ENCODE measurements at regions not wholly inside any gene's neighbourhood (a gene's known extent, or its start where the extent isn't known, plus 50 kb on each side); places are given as distances from the start of the nearest gene placed in this dataset.

DNA sequence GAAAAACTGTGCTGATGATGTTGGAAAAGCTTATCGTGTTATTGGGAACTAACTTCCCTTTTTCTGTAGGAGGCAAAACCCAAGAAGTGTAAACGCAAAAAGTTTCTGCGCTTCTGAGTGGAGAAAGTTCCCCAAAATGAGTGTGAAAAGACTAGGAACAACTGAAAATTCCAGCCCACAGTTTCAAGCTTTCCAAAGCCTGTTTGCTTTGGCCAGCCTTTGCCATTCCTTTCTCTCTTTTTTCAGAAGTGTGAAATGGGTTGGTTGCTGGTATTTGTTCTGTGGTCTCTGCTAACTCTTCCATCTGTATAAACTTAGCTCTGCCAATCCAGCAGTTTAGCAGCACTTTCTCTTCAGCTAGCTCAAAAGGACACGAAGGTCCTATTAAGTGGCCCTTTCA, 491.3 kb downstream of the MAFB start:
- ATAC-seq (ENCODE audit: low read depth), result no peak

DNA sequence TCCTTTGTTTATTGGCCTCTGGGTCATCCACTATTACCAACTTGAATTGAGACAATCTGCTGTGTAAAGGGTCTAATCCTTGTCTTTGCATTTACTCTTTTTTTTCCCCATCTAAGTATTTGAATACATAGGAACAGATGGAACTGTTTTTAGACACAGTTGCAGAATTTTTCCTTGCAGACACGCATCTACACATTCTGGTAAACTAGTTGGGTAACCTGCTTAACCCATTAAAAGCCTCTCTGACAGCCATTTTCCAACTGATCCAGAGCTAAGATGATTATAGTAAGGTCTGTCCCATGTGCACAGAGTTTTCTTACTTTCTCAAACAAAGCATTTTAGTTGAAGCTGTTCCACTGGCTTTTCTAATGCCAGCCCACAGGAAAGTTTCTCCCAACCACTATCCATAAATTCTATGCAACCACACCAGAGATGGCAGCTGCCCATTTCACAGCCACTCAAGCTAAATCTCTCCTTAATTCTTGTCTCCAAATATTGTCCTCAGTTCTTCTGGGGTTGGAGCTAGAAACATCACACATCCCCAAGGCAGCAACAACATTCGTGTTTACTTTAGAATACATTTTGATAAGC, 492.1 kb downstream of the MAFB start:
- H3K9me3 Mint-ChIP-seq, result no peaks in the 10 kb centered on the region
- DNase-seq (ENCODE audit: low spot score in 2 of 2) (no peak), ATAC-seq (ENCODE audit: low read depth) (no peak)
- peaks cover 3% of the 10 kb centered on the region for H3K27me3 Mint-ChIP-seq
- H3K4me3 Mint-ChIP-seq, result no peak overlapping the region
- no peak overlapping the region for H3K27ac Mint-ChIP-seq
- no peaks in the 10 kb centered on the region for H3K36me3 Mint-ChIP-seq
- H3K4me1 Mint-ChIP-seq, result no peaks in the 10 kb centered on the region

More for the DNA sequence above, 491.3 kb downstream of the MAFB start:
- Mint-ChIP-seq H3K4me1 (no peaks in the 10 kb centered on the region), H3K27me3 (peaks cover 4% of the 10 kb centered on the region), H3K27ac (no peak overlapping the region), H3K9me3 (no peaks in the 10 kb centered on the region), H3K36me3 (no peaks in the 10 kb centered on the region), H3K4me3 (no peak overlapping the region)
- DNase-seq (ENCODE audit: low spot score in 2 of 2), result no peak

DNA sequence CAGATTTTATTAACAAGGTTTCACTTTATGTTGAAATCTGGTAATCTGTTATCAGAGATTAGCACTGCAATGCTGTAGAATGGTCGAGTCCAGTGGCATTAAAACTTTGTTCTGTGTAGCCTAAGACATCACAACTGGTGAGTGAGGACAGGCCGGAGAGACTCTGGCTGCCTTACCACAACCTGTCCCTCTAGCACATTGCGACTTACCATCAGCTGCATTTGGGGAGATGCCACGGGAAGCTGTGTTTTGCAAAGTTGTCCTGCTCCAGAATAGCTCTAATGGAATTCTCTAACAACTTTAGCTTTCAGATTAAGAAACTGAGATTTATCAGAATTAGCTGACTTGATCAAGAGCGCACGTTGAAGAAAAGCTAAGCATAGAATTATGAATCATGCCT, 493.3 kb downstream of the MAFB start:
- Mint-ChIP-seq H3K27me3 (peaks cover 3% of the 10 kb centered on the region), H3K4me1 (no peaks in the 10 kb centered on the region), H3K36me3 (no peaks in the 10 kb centered on the region), H3K4me3 (no peak overlapping the region), H3K9me3 (no peaks in the 10 kb centered on the region), H3K27ac (no peak overlapping the region)
- ATAC-seq (ENCODE audit: low read depth), result no peak
- no peak for DNase-seq (ENCODE audit: low spot score in 2 of 2)

DNA sequence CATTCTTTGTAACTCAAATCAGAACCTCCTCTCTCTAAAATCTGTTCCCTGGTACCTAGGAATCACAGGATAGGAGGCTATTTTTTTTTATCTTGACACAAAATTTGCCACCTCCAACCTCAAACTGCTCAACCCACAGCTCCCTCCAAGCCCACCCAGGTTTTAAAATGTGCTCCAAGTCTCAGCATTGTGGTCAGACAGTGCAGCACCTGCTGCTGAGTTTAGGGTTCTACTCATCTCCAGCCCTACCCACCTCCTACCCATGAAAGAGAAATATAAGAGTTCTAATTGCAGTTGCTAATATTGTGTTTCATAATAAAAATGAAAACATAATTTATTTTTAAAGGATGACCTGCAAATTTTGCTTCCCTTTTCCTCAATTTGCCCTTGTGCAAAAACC, 496.5 kb downstream of the MAFB start:
- Mint-ChIP-seq H3K4me1 (no peaks in the 10 kb centered on the region), H3K9me3 (no peaks in the 10 kb centered on the region), H3K27me3 (peaks cover 5% of the 10 kb centered on the region), H3K4me3 (no peak overlapping the region), H3K36me3 (no peaks in the 10 kb centered on the region), H3K27ac (no peak overlapping the region)
- no peak for DNase-seq (ENCODE audit: low spot score in 2 of 2)
- ATAC-seq (ENCODE audit: low read depth), result no peak

DNA sequence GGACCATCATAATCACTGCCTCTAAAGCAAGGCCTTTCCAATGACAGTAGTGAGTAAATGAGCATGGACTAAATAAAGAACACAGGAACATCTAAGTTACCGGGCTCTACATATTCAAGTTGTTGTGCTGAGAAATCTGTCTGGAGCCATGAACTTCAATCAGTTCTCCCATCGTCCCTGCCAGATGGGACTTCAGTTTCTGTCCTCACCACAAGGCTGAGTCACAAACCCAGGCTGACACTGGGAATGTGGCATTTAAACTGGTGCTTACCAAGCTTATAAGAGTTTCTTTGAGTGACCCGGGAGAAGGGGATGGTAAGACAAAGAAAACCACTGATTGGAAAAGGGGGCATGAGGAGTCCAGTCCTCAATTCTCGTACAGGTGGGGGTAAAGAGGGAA, 497.0 kb downstream of the MAFB start:
- no peaks in the 10 kb centered on the region for H3K9me3 Mint-ChIP-seq

DNA sequence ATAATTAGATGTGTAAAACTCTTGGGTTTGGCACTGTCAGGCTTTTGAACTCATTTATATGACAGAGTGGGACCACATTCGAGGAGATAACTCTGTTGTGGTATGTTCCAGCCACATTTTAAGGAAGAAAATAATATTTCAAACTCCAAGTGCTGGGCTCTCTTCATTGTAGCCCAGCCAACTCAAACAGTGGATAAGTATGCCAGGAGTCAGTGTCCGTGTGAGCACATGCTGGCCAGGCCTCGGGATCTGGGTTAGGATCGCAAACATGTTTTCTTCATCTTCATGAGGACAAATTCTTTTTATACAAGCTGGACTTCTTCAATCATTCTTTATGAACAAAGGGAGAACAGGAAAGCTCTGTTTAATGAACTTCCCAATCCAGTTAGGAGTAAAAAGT, 497.5 kb downstream of the MAFB start:
- DNase-seq (ENCODE audit: low spot score in 2 of 2) (no peak), ATAC-seq (ENCODE audit: low read depth) (no peak)
- H3K4me1 Mint-ChIP-seq, result no peaks in the 10 kb centered on the region
- H3K27me3 Mint-ChIP-seq, result peaks cover 5% of the 10 kb centered on the region
- no peak overlapping the region for H3K27ac Mint-ChIP-seq
- H3K4me3 Mint-ChIP-seq, result no peak overlapping the region
- no peaks in the 10 kb centered on the region for H3K36me3 Mint-ChIP-seq
- no peaks in the 10 kb centered on the region for H3K9me3 Mint-ChIP-seq

More for the DNA sequence above, 497.0 kb downstream of the MAFB start:
- H3K4me1 Mint-ChIP-seq, result no peaks in the 10 kb centered on the region
- H3K27ac Mint-ChIP-seq, result no peak overlapping the region
- H3K36me3 Mint-ChIP-seq, result no peaks in the 10 kb centered on the region
- DNase-seq (ENCODE audit: low spot score in 2 of 2) (no peak), ATAC-seq (ENCODE audit: low read depth) (no peak)
- H3K27me3 Mint-ChIP-seq, result peaks cover 5% of the 10 kb centered on the region
- H3K4me3 Mint-ChIP-seq, result no peak overlapping the region

DNA sequence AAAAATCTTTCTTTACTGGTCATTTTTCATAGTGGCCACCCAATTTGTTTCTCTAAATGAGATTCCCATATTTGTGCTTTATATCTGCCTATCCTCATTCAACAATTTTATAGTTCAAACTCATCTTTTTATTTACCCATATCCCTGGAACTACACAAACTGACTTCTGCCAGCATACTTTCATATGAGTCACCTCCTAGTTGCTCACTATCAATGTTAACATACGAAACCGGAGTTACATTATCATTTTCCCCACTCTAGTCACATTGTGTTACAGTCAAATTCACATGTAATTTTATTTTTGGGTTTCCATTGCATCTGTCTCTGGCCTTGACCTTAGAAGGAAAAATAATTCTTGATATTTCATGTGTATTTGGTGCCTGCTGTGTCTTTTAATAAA, 499.4 kb downstream of the MAFB start:
- Mint-ChIP-seq H3K27me3 (peaks cover 5% of the 10 kb centered on the region), H3K9me3 (no peaks in the 10 kb centered on the region), H3K36me3 (no peaks in the 10 kb centered on the region), H3K4me1 (no peaks in the 10 kb centered on the region), H3K27ac (no peak overlapping the region), H3K4me3 (no peak overlapping the region)
- DNase-seq (ENCODE audit: low spot score in 2 of 2), result no peak
- ATAC-seq (ENCODE audit: low read depth), result no peak

DNA sequence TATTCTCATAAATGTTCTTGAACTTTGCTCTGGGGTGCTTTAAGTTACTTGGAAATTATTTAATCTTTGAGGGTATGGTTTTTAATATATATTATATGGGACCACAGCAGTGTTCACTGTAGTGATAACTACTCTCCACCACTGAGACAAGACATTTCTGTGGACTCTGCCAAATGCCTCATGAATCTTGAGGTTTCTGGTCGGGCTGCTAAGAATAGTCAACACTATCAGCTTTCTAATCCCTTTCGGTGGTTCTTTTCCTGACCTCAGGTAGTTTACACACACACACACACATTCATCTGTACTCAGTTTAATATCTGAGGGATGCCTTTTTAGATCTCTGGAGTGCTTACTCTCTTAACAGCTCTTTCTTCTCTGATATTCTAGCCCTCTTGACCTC, 500.7 kb downstream of the MAFB start:
- DNase-seq (ENCODE audit: low spot score in 2 of 2) (no peak), ATAC-seq (ENCODE audit: low read depth) (no peak)
- H3K36me3 Mint-ChIP-seq, result no peaks in the 10 kb centered on the region
- H3K27me3 Mint-ChIP-seq, result peaks cover 3% of the 10 kb centered on the region
- H3K4me3 Mint-ChIP-seq, result no peak overlapping the region
- no peak overlapping the region for H3K27ac Mint-ChIP-seq
- H3K9me3 Mint-ChIP-seq, result no peaks in the 10 kb centered on the region
- no peaks in the 10 kb centered on the region for H3K4me1 Mint-ChIP-seq

DNA sequence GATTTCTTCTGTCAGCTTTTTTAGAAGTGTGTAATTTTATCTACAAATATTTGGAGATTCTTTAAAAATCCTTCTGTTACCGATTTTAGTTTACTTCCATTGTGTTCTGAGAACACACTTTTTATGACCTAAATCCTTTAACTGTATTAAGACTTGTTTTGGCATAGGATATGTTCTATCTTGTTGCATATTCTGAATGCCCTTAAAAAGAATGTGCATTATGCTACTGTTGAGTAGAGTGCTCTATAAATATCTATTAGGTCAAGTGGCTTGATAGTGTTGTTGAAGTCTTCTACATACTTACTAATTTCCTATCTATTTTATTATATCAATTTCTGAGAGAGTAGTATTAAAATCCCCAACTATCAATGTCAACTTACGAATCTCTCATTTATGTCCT, 502.2 kb downstream of the MAFB start:
- ATAC-seq (ENCODE audit: low read depth) (no peak), DNase-seq (ENCODE audit: low spot score in 2 of 2) (no peak)
- Mint-ChIP-seq H3K36me3 (no peaks in the 10 kb centered on the region), H3K27me3 (peaks cover 3% of the 10 kb centered on the region), H3K27ac (no peak overlapping the region), H3K4me1 (no peaks in the 10 kb centered on the region), H3K9me3 (no peaks in the 10 kb centered on the region), H3K4me3 (no peak overlapping the region)

DNA sequence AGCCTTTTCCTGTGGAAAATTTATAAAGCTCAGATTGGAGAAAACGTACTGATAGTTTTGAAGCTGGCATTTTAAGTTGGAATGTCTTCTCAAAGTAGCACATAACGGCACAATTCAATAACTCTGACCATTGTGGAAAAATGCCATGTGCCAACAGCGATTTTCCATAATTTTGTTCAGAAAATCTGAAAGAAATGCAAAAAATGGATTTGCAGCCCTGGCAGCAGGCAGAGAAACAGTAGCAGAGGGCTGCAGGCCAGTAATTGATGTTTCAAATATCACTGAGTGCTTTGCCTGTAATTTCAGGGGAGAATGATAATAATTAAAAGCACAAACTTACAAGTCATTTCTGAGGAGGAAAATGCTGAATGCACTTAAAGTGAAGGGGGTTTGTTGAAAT, 507.4 kb downstream of the MAFB start:
- no peak overlapping the region for H3K27ac Mint-ChIP-seq
- no peak for ATAC-seq (ENCODE audit: low read depth)
- H3K4me3 Mint-ChIP-seq, result no peak overlapping the region
- H3K27me3 Mint-ChIP-seq, result no peaks in the 10 kb centered on the region
- H3K9me3 Mint-ChIP-seq, result no peaks in the 10 kb centered on the region
- H3K36me3 Mint-ChIP-seq, result no peaks in the 10 kb centered on the region
- H3K4me1 Mint-ChIP-seq, result no peaks in the 10 kb centered on the region
- DNase-seq (ENCODE audit: low spot score in 2 of 2), result no peak

DNA sequence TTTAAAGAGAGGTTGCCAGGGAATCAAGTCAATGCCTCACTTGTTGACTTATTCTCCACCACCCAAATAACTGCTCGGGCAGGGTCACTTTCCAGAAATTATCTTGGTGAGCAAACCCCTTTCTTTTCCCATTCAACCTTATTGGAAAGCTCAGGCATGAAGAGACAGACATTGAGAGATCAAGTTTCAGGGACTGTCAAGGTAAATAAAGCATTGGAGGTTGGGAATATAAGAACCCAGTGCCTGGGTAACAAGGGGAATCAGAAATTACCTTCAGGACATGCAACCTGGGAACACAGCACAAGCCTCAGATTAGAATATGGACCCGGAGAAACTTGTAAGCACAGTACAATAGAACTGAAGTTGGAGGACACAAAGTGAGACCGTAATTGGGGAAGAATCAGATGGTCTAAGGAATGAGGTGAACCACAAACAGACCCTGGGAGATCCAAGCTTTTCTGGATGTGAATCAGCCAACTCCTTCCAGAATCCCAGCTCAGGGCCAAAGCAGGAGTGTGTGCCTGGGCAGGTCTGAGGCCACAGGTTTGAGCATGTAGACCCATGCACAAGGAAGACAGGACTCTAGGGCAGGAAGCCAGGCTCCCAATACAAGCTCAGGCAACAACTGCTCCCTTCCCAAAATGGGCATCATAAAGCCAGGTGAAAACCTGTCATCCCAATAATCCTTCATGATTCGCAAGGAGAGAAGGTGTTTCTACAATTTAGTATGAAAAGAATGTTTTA, 512.8 kb downstream of the MAFB start:
- Mint-ChIP-seq H3K9me3 (no peaks in the 10 kb centered on the region), H3K4me1 (no peaks in the 10 kb centered on the region)

DNA sequence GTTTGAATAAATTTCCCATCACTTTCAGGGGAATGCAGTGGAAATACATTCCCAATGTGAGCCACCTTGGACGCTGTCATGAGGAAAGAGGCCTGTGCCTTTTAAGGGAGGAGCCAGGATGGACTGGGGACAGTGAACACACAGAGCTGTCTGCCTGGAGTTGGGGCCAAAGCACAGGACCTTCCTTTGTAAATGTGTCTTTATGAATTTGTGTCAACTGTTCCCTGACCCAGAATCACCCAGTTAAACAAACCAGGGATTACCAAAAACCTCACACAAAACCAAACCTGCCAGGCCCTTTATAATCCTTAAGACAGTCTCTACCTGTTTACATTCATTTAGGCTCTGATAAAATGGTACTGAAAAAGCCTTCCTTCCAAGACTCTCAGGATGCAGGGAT, 513.7 kb downstream of the MAFB start:
- no peak for ATAC-seq (ENCODE audit: low read depth)
- H3K9me3 Mint-ChIP-seq, result no peaks in the 10 kb centered on the region

More for the DNA sequence above, 512.8 kb downstream of the MAFB start:
- Mint-ChIP-seq H3K27me3 (peaks cover 11% of the 10 kb centered on the region), H3K27ac (no peak overlapping the region), H3K36me3 (no peaks in the 10 kb centered on the region), H3K4me3 (no peak overlapping the region)
- no peak for ATAC-seq (ENCODE audit: low read depth)
- DNase-seq (ENCODE audit: low spot score in 2 of 2), result no peak

DNA sequence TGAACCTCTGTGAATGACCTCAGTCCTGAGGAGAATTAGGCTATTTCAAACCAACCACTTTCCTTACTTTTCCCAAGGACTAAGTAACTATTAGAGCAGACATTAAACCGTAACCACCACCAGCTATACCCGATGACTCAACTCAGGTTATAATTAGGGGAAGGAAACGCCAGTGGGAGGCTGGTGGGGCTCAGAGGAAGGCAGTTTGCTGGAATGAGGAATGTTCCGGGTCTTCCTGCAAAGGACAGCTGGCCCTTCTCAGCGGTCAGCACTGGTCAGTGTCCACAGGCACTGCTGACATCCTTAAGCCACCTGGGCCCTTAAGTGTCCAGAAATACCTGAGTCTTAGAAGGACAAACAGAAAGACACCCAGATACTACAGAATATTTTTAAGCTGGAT, 515.2 kb downstream of the MAFB start:
- no peak for ATAC-seq (ENCODE audit: low read depth)
- H3K27me3 Mint-ChIP-seq, result peaks cover 13% of the 10 kb centered on the region

More for the DNA sequence above, 513.7 kb downstream of the MAFB start:
- no peak overlapping the region for H3K4me3 Mint-ChIP-seq
- H3K4me1 Mint-ChIP-seq, result no peaks in the 10 kb centered on the region
- DNase-seq (ENCODE audit: low spot score in 2 of 2), result no peak
- peaks cover 13% of the 10 kb centered on the region for H3K27me3 Mint-ChIP-seq
- no peaks in the 10 kb centered on the region for H3K36me3 Mint-ChIP-seq
- H3K27ac Mint-ChIP-seq, result no peak overlapping the region

DNA sequence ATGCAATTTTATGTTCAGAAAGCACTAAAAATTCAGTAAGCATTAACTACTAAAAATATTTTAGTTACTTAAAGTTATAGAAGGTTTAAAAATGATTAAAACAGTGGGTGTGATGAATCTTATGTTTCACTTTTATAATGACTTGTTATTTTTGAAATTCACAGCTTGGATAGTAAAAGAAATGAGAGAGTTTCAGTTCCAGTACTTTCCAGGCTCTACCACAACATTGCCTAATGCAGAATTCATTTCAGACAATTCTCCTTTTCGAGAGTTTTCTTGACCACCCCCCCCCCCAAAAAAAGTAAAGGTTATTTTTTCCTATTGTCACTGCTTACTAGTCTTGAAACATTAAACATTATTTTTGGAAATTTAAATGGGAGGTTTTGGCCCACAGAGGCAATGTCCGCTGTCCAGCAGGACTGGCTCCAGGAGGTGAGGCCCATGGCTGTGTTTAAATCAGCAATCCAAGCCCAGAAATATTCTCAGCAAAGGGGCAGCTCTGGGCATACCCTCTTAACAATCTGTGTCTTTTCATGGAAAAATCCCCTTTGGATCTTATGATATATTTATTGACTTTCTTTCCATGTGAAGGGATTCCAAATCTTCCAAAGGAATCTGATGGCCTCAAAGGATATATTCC, 519.9 kb downstream of the MAFB start:
- Mint-ChIP-seq H3K9me3 (no peaks in the 10 kb centered on the region), H3K27me3 (peaks cover 10% of the 10 kb centered on the region), H3K36me3 (no peaks in the 10 kb centered on the region), H3K27ac (no peak overlapping the region), H3K4me1 (no peaks in the 10 kb centered on the region), H3K4me3 (no peak overlapping the region)
- DNase-seq (ENCODE audit: low spot score in 2 of 2) (no peak), ATAC-seq (ENCODE audit: low read depth) (no peak)

More for the DNA sequence above, 515.2 kb downstream of the MAFB start:
- H3K4me3 Mint-ChIP-seq, result no peak overlapping the region
- no peaks in the 10 kb centered on the region for H3K9me3 Mint-ChIP-seq
- H3K4me1 Mint-ChIP-seq, result no peaks in the 10 kb centered on the region
- H3K27ac Mint-ChIP-seq, result no peak overlapping the region
- H3K36me3 Mint-ChIP-seq, result no peaks in the 10 kb centered on the region
- no peak for DNase-seq (ENCODE audit: low spot score in 2 of 2)

All from memory B cell (primary cell).